ENCODE measurements at regions not wholly inside any gene's neighbourhood (a gene's known extent, or its start where the extent isn't known, plus 50 kb on each side); places are given as distances from the start of the nearest gene placed in this dataset.

GRCh38 chr1:218624052-218624451 lies 278.9 kb downstream of the TGFB2 start:
- no peak overlapping the region for H3K27ac ChIP-seq
- no peaks in the 10 kb centered on the region for H3K27me3 ChIP-seq (ENCODE audit: insufficient read depth, low read depth)
- H3K4me3 ChIP-seq (IDR thresholded peaks at IDR 0.05; ENCODE audit: insufficient read depth, low read depth, low read length) = no peak overlapping the region
- no peaks in the 10 kb centered on the region for H3K36me3 ChIP-seq (ENCODE audit: insufficient read depth)
- no peak for TF ChIP-seq CTCF (conservative IDR thresholded peaks at IDR 0.05; ENCODE audit: low read depth, low read length)
- no peaks in the 10 kb centered on the region for H3K79me2 ChIP-seq (ENCODE audit: insufficient read depth, low read depth)
- H3K4me1 ChIP-seq (ENCODE audit: low read depth, poor library complexity, severe bottlenecking) = no peaks in the 10 kb centered on the region
- H4K20me1 ChIP-seq (ENCODE audit: insufficient read depth) = no peaks in the 10 kb centered on the region
- H3K9ac ChIP-seq = no peak overlapping the region
- H3K4me2 ChIP-seq = no peak overlapping the region
- H2AFZ ChIP-seq (ENCODE audit: low read depth) = no peak overlapping the region

GRCh38 chr1:218625393-218625792 lies 280.3 kb downstream of the TGFB2 start:
- TF ChIP-seq CTCF (conservative IDR thresholded peaks at IDR 0.05; ENCODE audit: low read depth, low read length) = no peak
- Histone ChIP-seq H4K20me1 (ENCODE audit: insufficient read depth) (no peaks in the 10 kb centered on the region), H3K27me3 (ENCODE audit: insufficient read depth, low read depth) (no peaks in the 10 kb centered on the region), H2AFZ (ENCODE audit: low read depth) (no peak overlapping the region), H3K4me1 (ENCODE audit: low read depth, poor library complexity, severe bottlenecking) (no peaks in the 10 kb centered on the region), H3K4me3 (IDR thresholded peaks at IDR 0.05; ENCODE audit: insufficient read depth, low read depth, low read length) (no peak overlapping the region), H3K79me2 (ENCODE audit: insufficient read depth, low read depth) (no peaks in the 10 kb centered on the region), H3K36me3 (ENCODE audit: insufficient read depth) (no peaks in the 10 kb centered on the region), H3K27ac (no peak overlapping the region), H3K9ac (no peak overlapping the region), H3K4me2 (no peak overlapping the region)

- H3K9ac ChIP-seq = no peak overlapping the region
- H3K4me1 ChIP-seq (ENCODE audit: low read depth, poor library complexity, severe bottlenecking) = no peaks in the 10 kb centered on the region
- no peaks in the 10 kb centered on the region for H3K27me3 ChIP-seq (ENCODE audit: insufficient read depth, low read depth)
- TF ChIP-seq CTCF (conservative IDR thresholded peaks at IDR 0.05; ENCODE audit: low read depth, low read length) = no peak
- no peak overlapping the region for H2AFZ ChIP-seq (ENCODE audit: low read depth)
- no peak overlapping the region for H3K27ac ChIP-seq
- no peak overlapping the region for H3K4me2 ChIP-seq
- no peaks in the 10 kb centered on the region for H3K36me3 ChIP-seq (ENCODE audit: insufficient read depth)
- no peak overlapping the region for H3K4me3 ChIP-seq (IDR thresholded peaks at IDR 0.05; ENCODE audit: insufficient read depth, low read depth, low read length)
- H4K20me1 ChIP-seq (ENCODE audit: insufficient read depth) = no peaks in the 10 kb centered on the region
- H3K79me2 ChIP-seq (ENCODE audit: insufficient read depth, low read depth) = no peaks in the 10 kb centered on the region
Observed at GRCh38 chr1:218633238-218633988, 288.3 kb downstream of the TGFB2 start.

DNA sequence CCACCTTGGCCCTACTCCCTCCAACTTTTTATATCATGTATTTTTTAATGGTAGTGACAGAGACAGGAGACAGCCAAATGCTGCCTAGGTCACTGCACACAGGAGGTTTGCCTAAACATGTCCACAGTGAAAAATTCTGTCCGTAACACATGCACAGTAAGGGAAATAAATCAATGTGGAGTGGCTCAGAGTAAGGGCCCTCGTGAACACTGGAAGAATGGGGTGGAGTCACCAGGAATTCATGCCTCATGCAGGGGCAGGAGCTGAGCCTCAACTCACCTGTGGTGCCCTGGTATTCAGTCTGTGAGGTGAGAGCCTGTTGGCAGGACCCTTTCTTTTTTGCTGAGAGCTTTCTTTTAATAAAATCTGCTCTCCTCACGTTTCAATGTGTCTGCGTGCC lies 289.1 kb downstream of the TGFB2 start:
- Histone ChIP-seq H2AFZ (ENCODE audit: low read depth) (no peak overlapping the region), H3K9ac (no peak overlapping the region), H3K79me2 (ENCODE audit: insufficient read depth, low read depth) (no peaks in the 10 kb centered on the region), H4K20me1 (ENCODE audit: insufficient read depth) (no peaks in the 10 kb centered on the region), H3K4me3 (IDR thresholded peaks at IDR 0.05; ENCODE audit: insufficient read depth, low read depth, low read length) (no peak overlapping the region), H3K27me3 (ENCODE audit: insufficient read depth, low read depth) (no peaks in the 10 kb centered on the region), H3K4me2 (no peak overlapping the region), H3K4me1 (ENCODE audit: low read depth, poor library complexity, severe bottlenecking) (no peaks in the 10 kb centered on the region), H3K36me3 (ENCODE audit: insufficient read depth) (no peaks in the 10 kb centered on the region), H3K27ac (no peak overlapping the region)
- no peak for TF ChIP-seq CTCF (conservative IDR thresholded peaks at IDR 0.05; ENCODE audit: low read depth, low read length)

Data from KMS-11 (cell line).